ENCODE measurements at regions not wholly inside any gene's neighbourhood (a gene's known extent, or its start where the extent isn't known, plus 50 kb on each side); places are given as distances from the start of the nearest gene placed in this dataset.

- no peak overlapping the region for H3K27ac ChIP-seq
- TF ChIP-seq ZFX (IDR thresholded peaks at IDR 0.05) (no peak), CTCF (conservative IDR thresholded peaks at IDR 0.05) (no peak)
Observed at GRCh38 chr2:175539122-175539521, 357.6 kb upstream of the ATP5MC3 start.

GRCh38 chr2:175536059-175536458 lies 354.5 kb upstream of the ATP5MC3 start:
- H3K27ac ChIP-seq = no peak overlapping the region
- TF ChIP-seq ZFX (IDR thresholded peaks at IDR 0.05) = no peak
- no peak for TF ChIP-seq CTCF (conservative IDR thresholded peaks at IDR 0.05)

GRCh38 chr2:175535631-175536030 lies 354.1 kb upstream of the ATP5MC3 start:
- no peak for TF ChIP-seq ZFX (IDR thresholded peaks at IDR 0.05)
- no peak for TF ChIP-seq CTCF (conservative IDR thresholded peaks at IDR 0.05)
- no peak overlapping the region for H3K27ac ChIP-seq

GRCh38 chr2:175525975-175526374 lies 344.5 kb upstream of the ATP5MC3 start:
- H3K27ac ChIP-seq = no peak overlapping the region
- TF ChIP-seq ZFX (IDR thresholded peaks at IDR 0.05) = no peak
- no peak for TF ChIP-seq CTCF (conservative IDR thresholded peaks at IDR 0.05)

- no peak overlapping the region for H3K27ac ChIP-seq
- TF ChIP-seq CTCF (conservative IDR thresholded peaks at IDR 0.05) = no peak
- no peak for TF ChIP-seq ZFX (IDR thresholded peaks at IDR 0.05)
Observed at GRCh38 chr2:175523001-175523400, 341.5 kb upstream of the ATP5MC3 start.

- H3K27ac ChIP-seq = no peak overlapping the region
- TF ChIP-seq ZFX (IDR thresholded peaks at IDR 0.05) (no peak), CTCF (conservative IDR thresholded peaks at IDR 0.05) (no peak)
Observed at GRCh38 chr2:175518206-175518605, 336.7 kb upstream of the ATP5MC3 start.

- TF ChIP-seq CTCF (conservative IDR thresholded peaks at IDR 0.05) = no peak
- TF ChIP-seq ZFX (IDR thresholded peaks at IDR 0.05) = no peak
- H3K27ac ChIP-seq = no peak overlapping the region
Observed at GRCh38 chr2:175516555-175516954, 335.0 kb upstream of the ATP5MC3 start.

Data from C4-2B (cell line).